Gastroesophageal sphincter (tissue), 4 donors: ENCODE measurements at regions not wholly inside any gene's neighbourhood (a gene's known extent, or its start where the extent isn't known, plus 50 kb on each side); places are given as distances from the start of the nearest gene placed in this dataset.

Experiments used
- ATAC-seq: fragments of 150-250 bp; one replicate; pipeline ENCODE4 v1.9.1; 2016; ENCODE audit warnings: mild to moderate bottlenecking, moderate library complexity
- H3K27ac ChIP-seq, 4 donors: fragments of 200-600 bp; sonication (generic) in 3 of 4; 1 replicate in 3 of 4; 2 replicates in 1 of 4; pipeline ENCODE4 v1.5.1; 2016 to 2019
- H3K27me3 ChIP-seq: fragments of 200-600 bp; sonication (generic); one replicate; pipeline ENCODE4 v1.5.1; 2019
- H3K36me3 ChIP-seq, 2 donors: fragments of 200-600 bp; sonication (generic); one replicate each; pipeline ENCODE4 v1.5.1; 2019; ENCODE audit warnings: control low read depth in 1 of 2
- H3K4me1 ChIP-seq, 3 donors: fragments of 200-600 bp; sonication (generic); 1 replicate in 2 of 3; 2 replicates in 1 of 3; pipeline ENCODE4 v1.5.1; 2016 to 2019; ENCODE audit warnings: control low read depth in 2 of 3
- H3K4me3 ChIP-seq, 2 donors: fragments of 200-600 bp; sonication (generic); one replicate each; pipeline ENCODE4 v1.5.1; 2019; ENCODE audit warnings: mild to moderate bottlenecking in 1 of 2, moderate library complexity in 1 of 2
- H3K9me3 ChIP-seq, 3 donors: fragments of 200-600 bp; sonication (generic); one replicate each; pipeline ENCODE4 v1.5.1; 2017 to 2019; ENCODE audit warnings: control low read depth in 2 of 3
- EP300 ChIP-seq: sonication (generic); formaldehyde crosslinking; IDR thresholded peaks from one replicate; pipeline ENCODE4 v1.6.1; 2017; ENCODE audit warnings: antibody characterized with exemption, mild to moderate bottlenecking
- POLR2A ChIP-seq, 2 donors: fragments of 450-650 bp; IDR thresholded peaks; one replicate each; pipeline ENCODE4 v1.6.1; 2017; ENCODE audit warnings: antibody characterized with exemption in 2 of 2, mild to moderate bottlenecking in 2 of 2, moderate library complexity in 1 of 2
- POLR2AphosphoS5 ChIP-seq: sonication (generic); formaldehyde crosslinking; IDR thresholded peaks from one replicate; pipeline ENCODE4 v1.6.1; 2017; ENCODE audit warnings: antibody characterized with exemption
- WGBS, 2 donors: methylation state at CpG; one replicate each; pipeline ENCODE4 v1.1.5; 2018; ENCODE audit warnings: low coverage in 1 of 2; 5-methylcytosine and 5-hydroxymethylcytosine counted together
- TF ChIP-seq, protein P1 (sequence below), 4 experiments: fragments of 200-600 bp in 2 of 4; fragments of 450-650 bp in 2 of 4; sonication (generic) in 1 of 4; IDR thresholded peaks; one replicate each; pipeline ENCODE4 v1.5.1; 2017 to 2019; ENCODE audit warnings: antibody characterized with exemption in 4 of 4, mild to moderate bottlenecking in 2 of 4, moderate library complexity in 2 of 4

DNA sequence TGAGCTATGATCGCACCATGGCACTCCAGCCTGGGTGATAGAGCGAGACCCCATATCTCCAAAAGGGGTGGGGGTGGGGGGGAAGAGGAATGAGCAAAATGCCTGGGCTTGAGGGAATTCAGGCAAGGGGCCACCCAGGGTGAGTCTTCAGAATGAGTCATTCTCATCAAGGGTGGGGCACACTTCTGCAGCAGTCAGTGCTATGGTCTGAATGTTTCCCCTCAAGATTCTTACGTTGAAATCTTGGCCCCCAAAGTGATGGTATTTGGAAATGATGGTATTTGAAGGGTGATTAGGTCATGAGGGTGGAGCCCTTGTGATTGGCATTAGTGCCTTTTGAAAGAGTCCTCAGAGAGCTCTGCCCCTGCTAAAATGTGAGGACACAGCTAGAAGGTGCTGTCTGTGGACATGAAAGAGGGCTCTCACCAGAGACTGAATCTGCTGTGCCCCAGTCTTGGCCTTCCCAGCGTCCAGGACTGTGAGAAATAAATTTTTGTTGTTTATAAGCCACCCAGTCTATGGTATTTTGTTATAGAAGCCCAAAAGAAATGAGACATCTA lies 86.4 kb upstream of the THY1 start:
- ATAC-seq, result peak; percentile 65
- H3K27me3 ChIP-seq, result no peaks in the 10 kb centered on the region

DNA sequence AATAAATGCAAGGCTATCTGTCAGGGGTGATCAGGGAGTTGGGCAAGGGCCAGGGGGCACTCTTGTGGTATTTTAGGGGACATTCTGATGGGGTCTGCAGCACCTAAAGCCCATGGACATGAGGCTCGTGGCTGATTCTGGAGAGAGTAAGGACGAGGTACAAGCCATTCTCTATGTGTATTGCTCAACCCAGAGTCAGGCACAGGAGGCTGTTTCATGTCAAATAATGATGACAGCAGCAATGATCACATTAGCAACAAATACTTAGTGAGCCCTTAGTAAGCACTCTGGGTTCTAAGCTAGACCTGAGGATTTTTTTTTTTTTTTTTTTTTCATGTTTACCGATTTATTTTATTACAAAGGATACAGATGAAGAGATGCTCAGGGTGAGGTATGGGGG lies 83.5 kb upstream of the THY1 start:
- peak; percentile 73 for ATAC-seq
- Histone ChIP-seq H3K27me3 (no peaks in the 10 kb centered on the region), H3K9me3 (no peaks in the 10 kb centered on the region), H3K4me3 (no peak overlapping the region), H3K27ac (peak overlapping the region in 2 of 4 donors; percentile 43 to 69), H3K4me1 (peaks cover 0 to 3% (median 0%) of the 10 kb centered on the region in 3 donors), H3K36me3 (no peaks in the 10 kb centered on the region)
- TF ChIP-seq POLR2AphosphoS5, result peak; percentile 65
- TF ChIP-seq, protein P1, sequence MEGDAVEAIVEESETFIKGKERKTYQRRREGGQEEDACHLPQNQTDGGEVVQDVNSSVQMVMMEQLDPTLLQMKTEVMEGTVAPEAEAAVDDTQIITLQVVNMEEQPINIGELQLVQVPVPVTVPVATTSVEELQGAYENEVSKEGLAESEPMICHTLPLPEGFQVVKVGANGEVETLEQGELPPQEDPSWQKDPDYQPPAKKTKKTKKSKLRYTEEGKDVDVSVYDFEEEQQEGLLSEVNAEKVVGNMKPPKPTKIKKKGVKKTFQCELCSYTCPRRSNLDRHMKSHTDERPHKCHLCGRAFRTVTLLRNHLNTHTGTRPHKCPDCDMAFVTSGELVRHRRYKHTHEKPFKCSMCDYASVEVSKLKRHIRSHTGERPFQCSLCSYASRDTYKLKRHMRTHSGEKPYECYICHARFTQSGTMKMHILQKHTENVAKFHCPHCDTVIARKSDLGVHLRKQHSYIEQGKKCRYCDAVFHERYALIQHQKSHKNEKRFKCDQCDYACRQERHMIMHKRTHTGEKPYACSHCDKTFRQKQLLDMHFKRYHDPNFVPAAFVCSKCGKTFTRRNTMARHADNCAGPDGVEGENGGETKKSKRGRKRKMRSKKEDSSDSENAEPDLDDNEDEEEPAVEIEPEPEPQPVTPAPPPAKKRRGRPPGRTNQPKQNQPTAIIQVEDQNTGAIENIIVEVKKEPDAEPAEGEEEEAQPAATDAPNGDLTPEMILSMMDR (IDR thresholded peaks at IDR 0.05), result no peak
- WGBS, 2 donors, result 17 to 66% methylated on average over 3 of the region's 3 CpGs

More for the DNA sequence above, 86.4 kb upstream of the THY1 start:
- Histone ChIP-seq H3K4me3 (no peak overlapping the region), H3K27ac (peak overlapping the region in 2 of 4 donors; percentile 39 to 43), H3K36me3 (no peaks in the 10 kb centered on the region), H3K4me1 (peaks cover 0 to 3% (median 0%) of the 10 kb centered on the region in 3 donors), H3K9me3 (no peaks in the 10 kb centered on the region)
- 38 to 50% methylated on average over 1 of the region's 4 CpGs for WGBS, 2 donors
- TF ChIP-seq POLR2A (IDR thresholded peaks at IDR 0.05) (no peak), EP300 (no peak), POLR2AphosphoS5 (no peak)
- TF ChIP-seq, protein P1 (IDR thresholded peaks at IDR 0.05), result no peak

DNA sequence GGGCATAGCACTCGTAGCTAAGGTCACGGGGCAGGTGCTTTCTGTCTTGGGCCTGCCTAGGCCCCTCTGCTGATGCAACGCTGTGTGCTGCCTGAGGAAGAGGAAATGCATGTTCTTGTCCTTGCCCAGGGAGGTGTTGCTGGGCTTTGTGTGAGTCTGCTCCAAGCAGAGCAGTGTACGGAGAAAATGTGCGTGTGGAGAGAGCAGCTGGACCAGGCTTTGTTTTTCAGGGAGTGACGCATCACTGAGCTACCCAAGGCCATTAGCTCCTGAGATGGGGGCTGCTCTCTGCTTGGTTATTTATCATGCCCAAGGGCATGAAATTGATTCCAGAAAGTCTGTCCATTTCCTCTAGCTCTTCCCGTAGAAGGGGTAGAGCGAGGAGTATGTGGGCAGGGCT lies 82.9 kb upstream of the THY1 start:
- Histone ChIP-seq H3K27ac (peak overlapping the region in 2 of 4 donors; percentile 43 to 69), H3K4me1 (peaks cover 0 to 3% (median 0%) of the 10 kb centered on the region in 3 donors)
- WGBS, 2 donors, result 92% methylated on average over 3 of the region's 8 CpGs; no CpG with 5 or more reads in 1 of the 2 donors

DNA sequence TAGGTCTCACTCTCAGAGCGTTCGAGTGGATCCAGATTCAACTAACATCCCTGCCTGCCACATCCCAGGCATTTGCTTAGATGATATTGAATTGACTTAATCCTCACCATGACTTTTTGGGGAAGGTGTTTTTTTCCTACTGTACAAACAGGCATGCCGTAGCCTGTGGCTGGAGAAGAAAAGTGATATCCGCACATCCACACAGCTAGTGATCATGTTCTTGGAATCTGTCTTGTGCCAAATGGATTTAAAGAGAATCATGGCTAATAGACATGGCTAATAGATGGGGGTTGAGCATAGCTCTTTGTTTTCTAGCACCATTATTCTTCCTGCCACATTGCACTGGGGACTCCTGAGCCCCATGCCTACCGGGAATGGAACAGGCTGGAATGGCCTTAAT lies 82.1 kb upstream of the THY1 start:
- H3K27me3 ChIP-seq, result no peaks in the 10 kb centered on the region
- H3K4me3 ChIP-seq, result no peak overlapping the region
- WGBS, 2 donors, result 76 to 80% methylated on average over 3 to 4 of the region's 5 CpGs
- H3K9me3 ChIP-seq, result no peaks in the 10 kb centered on the region
- peaks cover 0 to 3% (median 0%) of the 10 kb centered on the region in 3 donors for H3K4me1 ChIP-seq
- H3K27ac ChIP-seq, result no peak overlapping the region
- TF ChIP-seq POLR2AphosphoS5 (no peak), EP300 (no peak), POLR2A (IDR thresholded peaks at IDR 0.05) (no peak)
- TF ChIP-seq, protein P1 (IDR thresholded peaks at IDR 0.05), result no peak
- no peaks in the 10 kb centered on the region for H3K36me3 ChIP-seq
- no peak for ATAC-seq

More for the DNA sequence above, 82.9 kb upstream of the THY1 start:
- Histone ChIP-seq H3K4me3 (no peak overlapping the region), H3K27me3 (no peaks in the 10 kb centered on the region), H3K9me3 (no peaks in the 10 kb centered on the region), H3K36me3 (no peaks in the 10 kb centered on the region)
- TF ChIP-seq EP300 (no peak), POLR2AphosphoS5 (no peak), POLR2A (IDR thresholded peaks at IDR 0.05) (no peak)
- TF ChIP-seq, protein P1 (IDR thresholded peaks at IDR 0.05), result no peak
- peak; percentile 57 for ATAC-seq

DNA sequence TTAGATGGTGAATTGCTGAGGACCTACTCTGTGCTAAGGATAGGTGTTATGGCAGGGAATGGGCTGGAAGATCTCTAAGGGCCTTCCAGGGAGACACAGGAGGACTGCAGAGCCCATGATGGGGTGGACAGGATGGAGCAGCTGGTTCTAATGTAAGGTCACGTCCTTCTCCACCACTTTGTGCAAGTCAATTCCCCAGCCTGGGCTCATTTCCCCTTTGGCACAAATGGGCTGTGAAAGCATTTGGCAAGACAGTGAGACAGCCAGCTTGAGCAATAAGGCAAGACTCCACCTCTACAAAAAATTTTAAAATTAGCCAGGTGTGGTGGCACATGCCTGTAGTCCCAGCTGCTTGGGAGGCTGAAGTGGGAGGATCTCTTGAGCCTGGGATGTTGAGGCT lies 81.4 kb upstream of the THY1 start:
- H3K27me3 ChIP-seq, result no peaks in the 10 kb centered on the region
- TF ChIP-seq POLR2AphosphoS5 (no peak), EP300 (no peak), POLR2A (IDR thresholded peaks at IDR 0.05) (no peak)
- TF ChIP-seq, protein P1 (IDR thresholded peaks at IDR 0.05), result no peak
- no peak for ATAC-seq
- H3K4me1 ChIP-seq, result no peaks in the 10 kb centered on the region
- no CpG with 5 or more reads among the region's 1 CpG for WGBS, 2 donors
- no peak overlapping the region for H3K4me3 ChIP-seq
- H3K36me3 ChIP-seq, result no peaks in the 10 kb centered on the region
- H3K27ac ChIP-seq, result no peak overlapping the region
- no peaks in the 10 kb centered on the region for H3K9me3 ChIP-seq
